Femur (tissue), 1 donor: ENCODE measurements at regions not wholly inside any gene's neighbourhood (a gene's known extent, or its start where the extent isn't known, plus 50 kb on each side); places are given as distances from the start of the nearest gene placed in this dataset.
A peak's percentile ranks its signal among the peaks of the same experiment; 100 is the strongest.
"Not testable (repeated sequence)": the region's sequence is repeated elsewhere in the genome, so short reads cannot be mapped to it uniquely, and the experiment has no call there.

Source experiments
- DNase-seq: peaks from one replicate; pipeline ENCODE4 v3.0.0-alpha.2; 2017

DNA sequence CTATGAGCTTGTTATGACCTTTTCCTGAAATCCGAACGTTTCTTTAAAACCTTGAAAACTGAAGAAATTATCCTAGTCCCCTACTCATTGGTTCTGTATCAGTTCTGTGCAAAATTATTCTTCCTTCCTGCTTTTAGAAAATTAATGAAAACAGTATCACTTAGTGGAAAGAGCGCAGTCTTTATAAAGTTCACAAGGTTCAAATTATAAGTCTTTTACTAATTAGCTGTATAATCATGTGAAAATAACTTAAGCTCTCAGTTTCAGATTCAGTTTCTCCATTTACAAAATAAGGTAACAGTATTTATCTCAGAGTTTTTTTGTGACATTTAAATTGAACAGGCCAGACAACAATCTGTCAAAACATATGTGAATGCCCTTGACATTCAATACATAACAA, 306.1 kb downstream of the ADAMTS20 start:
- no peak for DNase-seq

DNA sequence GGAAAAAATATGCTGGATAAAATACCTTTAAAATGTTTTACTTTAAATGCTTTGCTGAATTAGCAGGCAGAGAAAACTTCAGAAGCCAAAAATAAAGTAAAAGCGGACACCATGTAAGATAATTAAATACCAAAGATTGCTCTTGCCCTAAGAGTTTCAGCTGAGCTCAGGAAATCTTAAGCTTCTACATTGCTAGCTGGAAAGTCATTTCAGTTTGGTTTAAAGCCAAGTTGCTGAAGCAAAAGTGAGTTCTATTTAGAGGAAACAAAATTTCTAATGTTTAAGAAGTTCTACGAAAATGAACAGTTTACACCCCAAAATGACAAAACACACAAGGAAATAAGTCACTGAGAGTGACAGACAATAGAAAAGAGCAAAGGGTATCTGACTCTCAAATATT, 310.0 kb downstream of the ADAMTS20 start:
- DNase-seq: no peak

DNA sequence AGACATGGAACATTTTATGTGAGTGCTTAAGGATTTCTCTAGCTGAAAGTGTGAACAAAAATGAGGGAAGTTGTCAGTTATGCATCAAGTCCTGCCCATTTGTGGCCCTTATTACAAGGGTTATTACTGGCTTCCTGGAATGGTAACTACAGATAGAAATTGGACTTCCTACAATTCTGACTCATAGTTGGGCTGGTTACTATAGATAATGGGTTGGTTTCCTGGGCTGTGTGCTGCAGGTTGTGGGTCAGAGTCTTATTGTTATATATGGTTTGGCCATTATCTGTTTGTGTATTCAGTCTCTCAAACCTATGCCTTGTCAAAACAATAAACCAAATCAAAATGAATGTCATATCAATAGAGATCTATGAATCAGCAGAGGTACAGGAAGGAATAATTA, 313.7 kb downstream of the ADAMTS20 start:
- DNase-seq: no peak

DNA sequence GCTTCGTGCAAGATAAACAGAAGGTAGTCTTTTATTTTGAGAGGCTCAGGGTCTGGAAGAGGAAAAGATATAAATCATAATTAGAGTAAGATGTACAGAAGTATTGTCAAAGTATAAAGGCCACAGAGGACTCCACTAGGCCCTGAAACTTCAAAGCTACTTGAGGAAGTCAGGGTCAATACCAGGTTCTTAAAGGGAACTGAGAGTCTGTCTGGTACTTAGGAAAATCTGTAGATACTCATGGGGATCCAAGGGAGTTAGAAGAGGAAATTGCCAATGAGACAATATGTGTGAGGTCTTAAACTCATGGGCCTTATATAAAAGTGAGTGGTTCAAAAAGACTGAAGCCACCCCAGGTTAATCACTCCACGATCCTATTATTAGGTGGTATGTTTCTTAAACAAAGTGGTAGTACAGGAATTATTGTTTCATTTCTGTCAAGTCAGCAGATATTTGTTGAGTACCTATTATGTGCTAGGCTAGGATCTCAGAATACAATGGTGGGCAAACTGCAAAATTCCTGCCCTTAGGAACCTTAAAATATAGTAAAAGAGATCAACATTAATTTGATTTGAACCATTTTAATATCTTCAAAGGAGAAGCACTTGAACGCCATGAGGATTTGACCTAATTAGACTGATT, 314.6 kb downstream of the ADAMTS20 start:
- no peak for DNase-seq

DNA sequence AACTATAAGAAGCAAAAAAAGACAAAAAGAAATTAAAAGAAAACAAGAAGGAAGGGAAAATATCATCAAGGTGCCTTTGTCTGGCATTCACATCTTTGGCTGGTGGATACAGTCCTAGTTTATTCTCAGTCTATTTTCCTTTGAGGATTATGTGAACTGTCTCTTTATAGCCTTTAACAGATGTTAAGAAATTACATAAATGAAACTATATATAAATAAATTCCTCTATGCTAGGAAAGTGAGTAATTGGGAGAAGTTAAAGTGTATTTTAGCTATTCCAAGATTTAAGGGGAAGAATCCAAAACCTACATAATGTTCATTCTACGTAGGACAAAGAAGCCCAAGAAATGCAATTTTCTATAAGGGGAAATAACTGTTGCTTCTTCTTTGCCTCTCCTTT, 316.3 kb downstream of the ADAMTS20 start:
- no peak for DNase-seq

DNA sequence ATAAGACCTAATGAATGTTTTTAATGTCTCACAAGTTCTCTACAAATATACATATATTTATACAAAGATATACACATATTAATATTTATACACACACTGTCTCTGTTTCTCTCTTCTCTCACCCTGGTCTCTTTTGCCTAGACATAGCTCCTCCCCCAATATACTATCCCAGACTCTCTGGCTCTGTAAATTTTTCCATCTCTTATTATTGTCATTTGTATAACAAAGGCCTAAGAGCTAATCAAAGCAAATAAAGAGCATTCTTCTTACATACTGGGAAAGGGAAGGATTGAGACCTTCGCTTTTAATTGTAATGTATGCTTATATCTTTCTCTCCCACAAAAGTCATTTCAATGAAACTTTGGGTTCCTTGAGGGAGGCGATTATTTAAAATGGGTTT, 318.1 kb downstream of the ADAMTS20 start:
- DNase-seq: no peak

DNA sequence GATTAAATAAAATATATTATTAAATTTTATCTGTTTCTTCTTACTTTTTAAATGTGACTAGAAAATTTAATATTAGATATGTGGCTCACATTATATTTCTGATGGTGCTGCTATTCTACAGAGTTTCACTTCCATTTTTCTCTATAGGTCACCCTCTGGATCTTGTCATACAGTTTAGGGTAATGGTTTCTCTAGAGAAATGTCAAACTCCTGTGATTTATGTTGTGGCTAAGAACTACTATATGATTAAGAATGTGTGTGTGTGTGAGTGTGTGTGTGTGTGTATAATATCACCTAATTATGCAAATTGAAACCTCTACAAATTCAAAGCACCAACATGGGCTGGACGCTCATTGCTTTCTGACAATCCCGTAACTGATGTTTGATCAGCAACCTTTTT, 325.9 kb downstream of the ADAMTS20 start:
- no peak for DNase-seq

DNA sequence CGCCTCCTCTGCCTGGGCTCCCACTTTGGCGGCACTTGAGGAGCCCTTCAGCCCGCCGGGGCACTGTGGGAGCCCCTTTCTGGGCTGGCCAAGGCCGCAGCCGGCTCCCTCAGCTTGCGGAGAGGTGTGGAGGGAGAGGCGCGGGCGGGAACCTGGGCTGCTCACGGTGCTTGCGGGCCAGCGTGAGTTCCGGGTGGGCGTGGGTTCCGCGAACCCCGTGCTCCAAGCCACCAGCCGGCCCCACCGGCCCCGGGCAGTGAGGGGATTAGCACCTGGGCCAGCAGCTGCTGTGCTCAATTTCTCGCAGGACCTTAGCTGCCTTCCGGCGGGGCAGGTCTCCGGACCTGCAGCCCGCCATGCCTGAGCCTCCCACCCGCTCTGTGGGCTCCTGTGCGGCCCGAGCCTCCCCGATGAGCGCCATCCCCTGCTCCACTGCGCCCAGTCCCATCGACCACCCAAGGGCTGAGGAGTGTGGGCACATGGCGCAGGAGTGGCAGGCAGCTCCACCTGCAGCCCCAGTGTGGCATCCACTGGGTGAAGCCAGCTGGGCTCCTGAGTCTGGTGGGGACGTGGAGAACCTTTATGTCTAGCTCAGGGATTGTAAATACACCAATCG, 327.7 kb downstream of the ADAMTS20 start:
- DNase-seq: not testable (repeated sequence)

DNA sequence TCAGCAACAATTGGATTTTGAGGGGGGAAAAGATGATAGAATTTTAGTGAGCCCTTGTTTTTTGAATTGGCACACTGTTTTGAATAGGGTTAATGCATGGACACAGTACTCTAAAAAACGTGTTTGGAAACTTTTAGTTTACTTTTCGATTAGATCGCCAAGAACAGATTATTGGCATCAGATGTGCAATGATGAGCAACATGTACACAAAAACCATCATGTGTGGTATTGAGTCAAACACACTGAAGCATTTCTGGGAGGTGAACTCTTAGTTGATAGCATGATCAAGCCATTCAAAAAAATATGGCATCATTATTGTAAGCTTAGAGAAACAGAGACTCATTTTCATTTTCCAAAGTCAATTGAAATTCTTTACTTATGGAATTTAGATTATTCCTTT, 329.2 kb downstream of the ADAMTS20 start:
- no peak for DNase-seq

DNA sequence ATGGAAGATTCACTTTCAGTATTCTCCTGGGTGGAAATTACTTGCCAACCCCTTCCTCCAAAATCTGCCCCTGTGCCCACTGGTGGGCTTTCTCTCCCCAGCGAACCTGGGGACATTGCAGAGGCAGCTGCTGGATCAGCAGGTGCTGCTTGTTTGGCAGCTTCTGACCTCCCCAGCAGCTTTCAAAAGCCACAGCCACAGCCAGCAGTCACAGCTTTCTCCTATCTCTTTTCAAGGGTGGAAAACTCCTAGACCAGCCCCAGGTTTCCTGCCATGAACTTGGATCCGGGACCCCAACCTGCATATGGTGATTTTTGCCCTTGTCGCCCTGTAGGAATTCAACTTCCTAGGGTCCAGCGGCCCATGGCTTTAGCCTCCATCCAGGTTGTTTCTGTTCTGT, 330.8 kb downstream of the ADAMTS20 start:
- no peak for DNase-seq

DNA sequence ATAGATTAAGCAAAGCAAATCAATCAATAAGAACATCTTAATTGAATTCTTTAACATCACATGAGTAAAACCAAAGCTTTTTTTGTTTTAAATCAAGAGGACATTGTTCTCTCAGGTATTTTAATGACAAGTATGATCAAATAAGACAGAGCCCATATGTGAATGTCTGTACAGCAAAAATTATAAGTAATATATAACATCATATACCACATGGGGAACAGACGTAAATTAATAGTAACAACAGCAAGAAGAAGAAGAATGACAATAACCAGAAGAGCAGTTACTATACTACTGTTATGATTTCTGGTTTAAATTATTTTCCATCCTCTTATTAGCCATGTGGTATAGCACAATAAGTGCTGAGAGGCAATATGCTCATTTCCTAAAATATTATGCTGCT, 335.5 kb downstream of the ADAMTS20 start:
- no peak for DNase-seq

DNA sequence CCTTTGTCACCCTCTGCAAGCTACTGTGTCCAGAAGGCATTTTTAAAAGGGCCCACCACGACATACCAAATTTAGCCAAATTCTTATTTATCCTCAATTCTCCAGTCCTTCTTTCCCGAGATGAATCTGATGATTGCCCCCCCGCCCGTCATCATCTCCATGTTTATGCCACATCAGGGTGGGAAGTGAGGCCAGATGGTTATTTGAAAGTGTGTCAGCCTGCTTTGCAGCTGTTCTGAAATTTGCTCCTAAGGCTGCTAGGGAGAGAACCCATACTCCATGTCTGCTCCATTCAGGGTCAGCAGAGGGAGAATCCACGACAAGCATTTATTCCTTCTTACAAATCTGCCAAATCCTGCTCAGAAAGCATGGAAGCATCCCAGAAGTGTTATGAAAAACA, 337.8 kb downstream of the ADAMTS20 start:
- no peak for DNase-seq

DNA sequence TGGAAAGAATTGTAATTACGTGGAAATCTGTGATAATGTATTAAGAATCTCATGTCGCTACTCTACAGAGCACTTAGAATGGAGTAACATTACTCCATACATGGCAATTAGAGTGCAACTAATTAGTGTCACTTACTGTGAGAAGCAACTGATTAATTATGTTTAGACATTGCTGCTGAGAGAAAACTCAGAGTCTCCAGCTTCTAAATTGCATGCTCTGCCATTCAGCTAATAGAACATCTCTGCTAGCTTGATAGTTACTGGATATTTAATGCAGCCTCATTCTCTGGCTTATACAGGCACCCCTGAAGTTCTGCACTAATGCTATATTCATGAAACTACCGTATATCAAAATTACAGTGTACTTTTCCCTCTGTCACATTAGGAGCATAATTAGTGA, 338.4 kb downstream of the ADAMTS20 start:
- no peak for DNase-seq

DNA sequence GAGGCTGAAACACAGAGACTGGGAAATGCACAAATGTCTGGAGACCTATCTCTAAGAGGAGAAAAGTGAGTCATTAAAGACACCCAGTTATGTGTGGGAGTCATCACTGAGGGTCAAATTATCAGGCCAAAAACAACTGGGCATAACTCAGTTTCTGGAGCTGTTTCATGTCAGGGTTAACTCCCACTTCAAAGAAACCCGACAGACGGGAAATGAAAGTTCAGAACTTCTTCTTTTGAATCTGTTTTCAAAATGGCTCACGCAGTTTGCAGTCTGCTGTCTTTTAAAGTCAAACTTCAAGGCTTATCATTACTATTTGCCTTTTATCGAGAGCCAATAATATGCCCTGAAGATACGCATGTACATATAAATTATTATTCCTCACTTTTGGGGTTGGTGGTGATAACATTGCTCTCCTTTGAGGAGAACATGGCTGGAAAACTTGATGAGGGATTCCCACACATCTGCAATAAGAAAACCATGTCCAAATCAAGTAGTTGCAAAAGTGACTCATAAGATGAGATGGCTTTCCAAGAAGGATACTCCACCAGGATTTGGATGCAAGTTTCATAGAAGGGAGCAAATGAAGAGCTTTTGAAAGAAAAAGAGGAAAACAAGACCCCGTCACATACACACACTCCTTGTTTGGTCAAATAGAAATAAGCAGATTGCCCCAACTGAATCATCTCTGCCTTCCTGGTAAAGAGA, 341.4 kb downstream of the ADAMTS20 start:
- DNase-seq: no peak

DNA sequence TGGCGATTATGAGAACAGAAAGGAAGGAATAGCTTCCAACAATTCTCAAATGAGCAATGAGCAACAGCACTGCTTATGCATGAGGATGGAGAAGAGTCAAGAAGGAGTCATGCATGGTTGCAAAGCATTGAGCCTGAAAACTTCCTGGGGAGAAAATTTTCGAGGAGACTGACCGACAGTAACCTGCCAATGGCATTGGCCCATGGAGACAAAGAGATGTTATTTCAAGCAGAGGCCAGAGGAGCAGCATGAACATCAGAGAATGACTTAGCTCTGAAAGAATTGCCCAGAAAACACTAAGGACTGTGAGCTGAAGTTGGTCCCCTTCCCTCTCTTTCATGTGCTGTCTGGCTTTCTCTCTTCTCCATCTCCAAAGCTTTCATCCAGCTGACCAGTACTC, 343.4 kb downstream of the ADAMTS20 start:
- peak; percentile 70 for DNase-seq

DNA sequence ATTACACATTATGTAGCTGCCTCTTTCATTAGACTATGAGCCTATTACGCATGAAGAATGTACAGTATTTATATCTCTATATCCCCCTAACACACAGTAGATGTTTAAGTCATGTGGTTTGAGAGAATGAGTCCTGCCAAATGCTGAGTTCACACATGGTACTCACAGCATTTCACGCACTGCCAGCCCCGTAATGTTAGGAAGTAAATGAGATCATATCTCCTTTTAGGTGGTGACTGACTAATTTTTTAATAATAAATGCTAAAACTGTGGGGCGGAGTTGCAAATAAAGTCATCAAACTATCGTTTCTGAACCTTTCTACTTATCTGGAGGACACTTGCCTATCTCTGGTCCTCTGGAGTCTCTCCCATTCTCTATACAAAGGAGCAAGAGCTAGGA, 343.8 kb downstream of the ADAMTS20 start:
- DNase-seq: no peak

DNA sequence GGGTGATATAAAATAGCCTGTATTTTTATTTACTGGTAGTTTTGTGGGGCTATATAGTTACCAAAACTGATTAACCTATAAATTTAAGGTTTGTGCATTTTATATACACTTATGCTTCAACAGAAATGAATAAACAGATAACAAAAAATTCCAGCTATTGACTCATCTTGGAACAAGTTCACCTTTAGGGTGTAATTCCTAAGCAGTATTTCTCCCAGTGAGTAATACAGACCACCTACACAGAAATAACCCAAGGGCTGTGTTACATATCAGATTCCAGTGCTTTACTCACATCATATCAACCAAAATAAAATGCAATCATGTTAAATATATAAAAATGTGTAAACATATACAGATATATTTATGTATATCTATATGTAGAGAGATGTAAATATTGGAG, 345.6 kb downstream of the ADAMTS20 start:
- DNase-seq: no peak

DNA sequence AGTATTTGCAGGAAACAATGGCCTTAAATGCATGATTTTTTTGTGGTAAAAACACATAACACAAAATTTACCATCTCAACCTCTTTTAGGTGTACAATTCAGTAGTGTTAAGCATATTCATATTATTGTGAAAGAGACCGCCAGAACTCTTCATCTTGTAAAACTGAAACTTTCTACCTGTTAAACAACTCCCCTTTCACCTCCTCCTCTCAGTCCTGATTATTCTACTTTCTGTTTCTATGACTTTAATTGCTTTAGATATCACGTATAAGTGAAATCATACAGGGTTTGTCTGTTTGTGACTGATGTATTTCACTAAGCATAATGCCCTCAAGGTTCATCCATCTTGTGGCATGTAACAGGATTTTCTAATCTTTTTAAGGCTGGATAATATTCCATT, 353.4 kb downstream of the ADAMTS20 start:
- no peak for DNase-seq

DNA sequence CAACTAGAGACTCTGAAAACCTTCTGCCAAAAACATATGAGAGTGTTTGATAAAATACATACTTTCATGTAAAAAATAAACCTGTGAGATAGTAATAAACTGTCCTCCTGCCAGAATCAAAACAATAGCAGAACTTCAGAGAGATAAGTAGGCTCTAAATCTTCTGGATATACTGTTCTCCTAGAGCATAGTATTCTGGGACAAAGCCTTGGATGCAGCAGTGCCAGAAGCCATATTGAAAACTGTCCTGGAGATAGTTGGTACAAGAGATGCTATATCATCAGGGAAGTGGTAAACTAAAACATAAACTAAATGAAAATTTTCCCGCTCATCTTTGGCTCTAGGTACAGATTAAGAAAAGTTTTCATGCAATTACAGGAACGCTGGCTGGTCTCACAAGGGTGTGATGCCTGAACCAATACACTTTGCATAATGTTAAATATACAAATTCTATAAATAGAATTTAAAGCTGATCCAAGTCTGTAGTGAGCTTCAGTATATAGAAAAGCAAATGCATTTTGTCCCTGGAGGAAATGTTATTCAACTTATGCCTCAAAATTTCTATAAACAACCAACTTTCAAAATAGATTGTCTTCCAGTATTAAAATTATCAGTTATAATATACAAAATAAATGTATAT, 355.6 kb downstream of the ADAMTS20 start:
- DNase-seq: no peak

DNA sequence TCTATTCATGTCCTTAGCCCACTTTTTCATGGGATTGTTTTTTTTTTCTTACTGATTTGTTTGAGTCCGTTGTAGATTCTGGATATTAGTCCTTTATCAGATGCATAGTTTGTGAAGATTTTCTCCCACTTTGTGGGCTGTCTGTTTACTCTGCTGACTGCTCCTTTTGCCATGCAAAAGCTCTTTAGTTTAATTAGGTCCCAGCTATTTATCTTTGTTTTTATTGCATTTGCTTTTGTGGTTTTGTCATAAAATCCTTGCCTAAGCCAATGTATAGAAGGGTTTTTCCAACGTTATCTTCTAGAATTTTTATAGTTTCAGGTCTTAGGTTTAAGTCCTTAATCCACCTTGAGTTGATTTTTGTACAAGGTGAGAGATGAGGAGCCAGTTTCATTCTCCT, 358.9 kb downstream of the ADAMTS20 start:
- DNase-seq: not testable (repeated sequence)

DNA sequence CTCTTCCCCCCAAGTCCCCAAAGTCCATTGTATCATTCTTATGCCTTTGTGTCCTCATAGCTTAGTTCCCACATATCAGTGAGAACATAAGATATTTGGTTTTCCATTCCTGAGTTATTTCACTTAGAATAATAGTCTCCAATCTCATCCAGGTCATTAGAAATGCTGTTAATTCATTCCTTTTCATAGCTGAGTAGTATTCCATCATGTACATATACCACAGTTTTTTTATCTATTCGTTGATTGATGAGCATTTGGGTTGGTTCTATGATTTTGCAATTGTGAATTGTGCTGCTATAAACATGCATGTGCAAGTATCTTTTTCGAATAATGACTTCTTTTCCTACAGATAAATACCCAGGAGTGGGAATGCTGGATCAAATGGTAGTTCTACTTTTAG, 359.6 kb downstream of the ADAMTS20 start:
- DNase-seq: not testable (repeated sequence)

DNA sequence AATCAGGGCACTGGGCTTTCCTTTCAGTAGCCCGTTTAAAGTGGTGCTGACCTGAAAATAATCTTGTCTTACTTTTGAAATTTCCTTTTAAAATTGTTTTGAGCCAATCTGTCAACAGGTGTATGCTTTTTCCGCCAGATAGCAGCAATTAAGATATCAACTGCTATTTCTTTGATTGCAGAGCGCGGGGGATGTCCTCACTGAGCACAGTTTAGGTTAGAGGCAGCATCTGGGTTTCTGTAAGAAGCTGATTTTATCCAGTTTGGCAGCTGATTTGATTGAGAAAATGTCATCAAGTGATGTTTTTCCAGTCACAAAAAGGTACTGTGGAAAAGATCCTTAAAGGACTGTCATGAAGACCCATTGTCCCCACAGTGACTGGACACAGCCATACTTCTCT, 371.8 kb downstream of the ADAMTS20 start:
- DNase-seq: no peak

DNA sequence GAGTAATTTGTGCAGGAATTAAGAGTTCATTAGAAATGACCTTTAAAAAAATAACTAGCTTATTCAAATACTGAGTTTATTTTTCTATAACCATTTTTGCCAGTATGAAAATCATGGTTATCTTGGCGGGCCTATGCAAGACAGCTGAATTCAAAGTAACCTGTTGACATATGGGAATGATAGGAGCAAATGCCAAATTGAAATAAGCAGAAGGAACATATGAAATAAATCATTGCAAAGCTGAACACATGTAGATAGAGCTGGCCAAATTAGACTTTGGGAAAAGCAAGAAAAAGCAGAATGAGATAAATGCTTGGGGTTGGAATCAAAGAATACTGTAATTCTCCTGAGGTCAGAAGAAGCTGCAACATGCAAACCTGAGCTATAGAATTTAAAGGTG, 372.5 kb downstream of the ADAMTS20 start:
- DNase-seq: no peak

DNA sequence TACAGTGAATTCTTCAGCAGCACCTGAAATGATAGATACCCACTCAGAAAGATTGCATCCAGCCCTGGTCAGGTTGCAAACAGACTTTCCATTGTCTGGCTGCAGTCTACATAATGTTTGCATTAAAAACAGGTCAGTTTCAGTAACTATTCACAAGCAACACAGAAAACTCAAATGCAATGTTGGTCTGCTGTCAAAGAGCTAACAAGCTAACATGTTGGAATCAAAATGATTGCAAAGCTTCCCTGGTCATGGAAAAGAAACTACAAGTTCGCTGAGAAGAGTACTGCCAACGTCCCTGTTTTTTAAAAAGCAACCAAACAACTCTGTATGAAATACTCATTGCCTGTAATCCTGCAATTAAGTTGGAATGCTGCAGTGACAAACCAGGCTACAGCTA, 374.7 kb downstream of the ADAMTS20 start:
- DNase-seq: no peak
